GM21390 (cell line): ENCODE measurements at regions not wholly inside any gene's neighbourhood (a gene's known extent, or its start where the extent isn't known, plus 50 kb on each side); places are given as distances from the start of the nearest gene placed in this dataset.
"Not testable (repeated sequence)": the region's sequence is repeated elsewhere in the genome, so short reads cannot be mapped to it uniquely, and the experiment has no call there.

Source experiments
- ATAC-seq: cut with Tn5 transposase; IDR thresholded peaks from one replicate; pipeline ENCODE4 v1.9.1; 2021; ENCODE audit not compliant: unreplicated experiment

DNA sequence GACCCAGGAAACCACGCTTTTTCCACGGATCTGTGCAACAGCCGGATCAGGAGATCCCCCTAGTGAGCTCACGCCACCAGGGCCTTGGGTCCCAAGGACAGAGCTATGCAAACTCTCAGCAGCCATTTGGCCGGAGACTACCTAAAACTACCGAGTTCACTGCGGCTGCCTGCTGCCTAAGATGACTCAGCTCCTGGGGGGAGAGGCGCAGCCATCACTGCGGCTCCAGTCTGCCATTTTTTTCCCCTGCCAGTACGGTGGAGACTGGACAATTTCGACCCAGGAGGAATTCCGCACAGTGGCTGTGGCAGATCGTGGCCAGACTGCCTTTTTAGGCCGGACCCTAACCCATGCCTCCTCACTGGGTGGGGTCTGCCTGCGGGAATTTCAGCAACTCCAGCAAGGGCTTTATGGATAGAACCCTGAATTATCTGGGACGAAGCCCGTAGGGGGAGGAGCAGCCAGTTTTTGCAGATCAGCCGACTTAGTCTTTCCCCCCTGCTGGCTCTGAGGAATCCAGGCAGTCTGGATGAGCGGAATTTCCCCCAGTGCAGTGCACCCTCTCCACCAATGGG is 424.9 kb upstream of the UBE2E3 start:
- ATAC-seq: no peak

DNA sequence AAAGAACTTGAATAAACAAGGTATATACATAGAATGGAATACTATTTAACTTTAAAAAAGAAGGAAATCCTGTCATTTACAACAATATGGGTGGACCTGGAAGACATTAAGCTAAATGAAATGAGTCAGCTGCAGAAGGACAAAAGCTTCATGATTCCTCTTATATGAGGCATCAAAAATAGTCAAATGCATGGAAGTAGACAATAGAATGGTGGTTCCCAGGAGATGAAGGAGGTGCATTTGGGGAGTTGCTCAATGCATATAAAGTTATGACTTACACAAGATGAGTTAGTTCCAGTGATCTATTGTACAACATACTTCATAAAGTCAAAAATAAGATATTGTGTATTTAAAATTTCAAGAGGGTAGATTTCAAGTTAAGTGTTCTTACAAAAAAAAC is 426.1 kb upstream of the UBE2E3 start:
- ATAC-seq: no peak

DNA sequence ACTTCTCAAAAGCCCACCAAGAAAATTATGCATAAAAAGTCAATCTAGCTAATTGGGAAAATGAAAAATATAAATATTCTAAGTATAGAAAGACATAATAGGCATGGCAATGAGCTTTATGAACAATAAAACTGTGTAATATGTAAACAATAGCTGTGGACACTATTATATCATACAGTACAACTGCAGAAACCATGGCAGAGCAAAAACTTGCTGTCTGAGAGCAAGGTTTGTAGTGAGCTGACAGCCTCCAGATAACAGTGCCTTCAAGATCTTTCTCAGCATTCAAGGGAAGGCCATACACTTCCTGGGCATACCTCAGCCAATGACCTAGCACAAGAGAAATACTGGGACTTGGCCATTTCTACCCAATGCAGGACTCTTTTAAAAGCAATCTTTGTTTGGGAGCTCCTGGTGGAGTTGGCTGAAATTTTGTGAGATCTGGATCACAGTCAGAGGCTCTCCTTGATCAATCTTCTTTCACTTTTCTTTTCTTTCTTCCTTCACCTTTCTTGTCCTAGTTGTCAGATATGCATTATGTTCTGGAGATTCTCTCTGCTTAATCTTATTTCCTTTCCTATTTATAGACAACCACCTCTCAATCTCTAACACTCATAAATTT is 427.2 kb upstream of the UBE2E3 start:
- ATAC-seq: no peak

DNA sequence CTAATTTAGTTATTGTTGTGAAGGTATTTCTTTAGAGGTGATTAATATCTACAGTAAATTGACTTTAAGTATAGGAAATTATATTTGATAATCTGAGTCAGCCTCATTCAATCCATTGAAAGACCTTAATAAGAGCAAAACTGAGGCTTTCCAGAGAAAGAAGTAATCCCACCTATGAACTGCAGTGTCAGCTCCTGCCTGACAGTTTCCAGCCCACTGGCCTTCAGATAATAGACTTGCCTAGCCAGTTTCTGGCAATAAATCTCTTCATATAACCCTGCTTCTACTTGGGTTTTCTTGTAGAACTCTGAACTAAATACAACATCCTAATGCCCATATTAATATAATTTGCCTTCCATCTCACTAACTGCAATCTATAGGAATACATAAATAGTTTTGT is 437.9 kb upstream of the UBE2E3 start:
- no peak for ATAC-seq

DNA sequence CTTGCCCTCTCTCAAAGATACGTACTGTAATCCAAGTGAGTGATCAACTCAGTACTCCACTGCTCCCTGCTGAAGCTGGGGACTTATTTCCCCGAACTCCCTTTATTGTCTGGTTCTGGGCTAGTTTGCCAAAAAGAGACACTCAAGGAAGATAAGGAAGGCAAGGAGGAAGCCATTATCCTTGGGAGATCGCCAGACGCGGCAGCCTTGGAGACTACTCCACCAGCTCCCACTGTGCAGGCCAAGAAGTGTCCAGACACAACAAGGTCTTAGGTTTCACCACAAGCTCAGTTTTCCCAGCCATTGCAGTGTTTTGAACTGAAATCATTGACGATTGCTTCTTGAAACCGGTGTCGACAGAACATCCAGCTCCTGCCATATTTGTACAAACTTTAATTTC is 439.6 kb upstream of the UBE2E3 start:
- no peak for ATAC-seq

DNA sequence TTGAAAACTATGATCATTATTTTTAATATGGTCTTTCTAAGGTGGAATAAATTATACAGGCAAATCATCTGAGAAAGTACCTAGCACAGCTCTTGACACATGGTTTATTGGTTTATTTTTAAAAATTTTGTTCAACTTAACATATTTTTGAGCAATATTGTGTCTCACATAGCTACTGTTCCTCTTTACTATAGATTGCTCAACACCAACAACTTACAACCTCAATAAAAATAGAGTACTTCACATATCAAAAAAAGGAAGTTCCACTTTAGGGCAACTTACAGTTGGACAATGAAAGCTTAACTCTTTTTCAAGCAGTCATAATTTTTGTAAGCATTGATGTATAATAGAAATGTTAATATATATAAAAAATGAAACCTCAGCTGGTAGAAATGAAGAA is 440.9 kb upstream of the UBE2E3 start:
- no peak for ATAC-seq

DNA sequence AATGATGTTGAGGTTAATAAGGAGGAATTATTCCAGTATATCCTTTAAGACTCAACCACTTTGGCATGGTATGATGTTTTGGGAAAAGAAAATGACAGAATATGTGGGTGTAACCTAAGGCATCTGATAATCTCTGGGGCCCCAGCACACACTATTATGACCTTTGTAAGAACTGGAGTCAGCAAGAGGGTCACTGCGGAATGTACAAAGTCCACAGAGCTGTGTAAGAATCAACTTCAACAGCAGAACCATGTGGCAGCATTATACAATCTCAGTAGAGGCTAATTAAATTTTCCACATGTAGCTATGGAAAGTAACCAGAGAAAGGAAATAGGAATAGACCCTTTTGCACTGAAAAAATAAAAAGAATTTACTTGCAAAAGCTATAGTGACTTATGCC is 445.1 kb upstream of the UBE2E3 start:
- no peak for ATAC-seq

DNA sequence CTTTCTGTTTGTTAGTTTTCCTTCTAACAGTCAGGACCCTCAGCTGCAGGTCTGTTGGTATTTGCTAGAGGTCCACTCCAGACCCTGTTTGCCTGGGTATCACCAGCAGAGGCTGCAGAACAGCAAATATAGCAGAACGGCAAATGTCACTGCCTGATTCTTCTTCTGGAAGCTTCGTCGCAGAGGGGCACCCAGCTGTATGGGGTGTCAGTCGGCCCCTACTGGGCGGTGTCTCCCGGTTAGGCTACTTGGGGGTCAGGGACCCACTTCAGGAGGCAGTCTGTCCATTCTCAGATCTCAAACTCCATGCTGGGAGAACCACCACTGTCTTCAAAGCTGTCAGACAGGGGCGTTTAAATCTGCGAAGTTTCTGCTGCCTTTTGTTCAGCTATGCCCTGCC is 448.6 kb upstream of the UBE2E3 start:
- ATAC-seq: not testable (repeated sequence)

DNA sequence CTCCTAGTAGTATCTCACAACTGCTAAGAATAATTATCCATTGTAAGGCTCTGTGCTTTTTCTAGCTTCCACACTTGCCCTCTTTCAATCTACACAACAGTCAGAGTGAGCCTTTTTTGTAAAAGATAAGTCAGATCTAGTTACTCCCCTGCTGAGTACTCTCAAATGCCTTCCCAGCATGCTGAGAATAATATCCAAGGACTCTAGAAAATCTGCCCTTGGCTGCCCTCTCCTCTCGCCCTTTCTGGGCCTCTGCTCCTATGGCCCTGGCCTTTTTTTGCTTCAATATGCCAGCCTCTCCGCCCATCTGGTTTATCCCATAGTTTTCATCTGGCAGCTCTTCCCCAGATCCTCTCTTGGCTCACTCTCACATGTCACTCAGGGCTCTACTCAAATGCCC is 455.9 kb upstream of the UBE2E3 start:
- no peak for ATAC-seq

DNA sequence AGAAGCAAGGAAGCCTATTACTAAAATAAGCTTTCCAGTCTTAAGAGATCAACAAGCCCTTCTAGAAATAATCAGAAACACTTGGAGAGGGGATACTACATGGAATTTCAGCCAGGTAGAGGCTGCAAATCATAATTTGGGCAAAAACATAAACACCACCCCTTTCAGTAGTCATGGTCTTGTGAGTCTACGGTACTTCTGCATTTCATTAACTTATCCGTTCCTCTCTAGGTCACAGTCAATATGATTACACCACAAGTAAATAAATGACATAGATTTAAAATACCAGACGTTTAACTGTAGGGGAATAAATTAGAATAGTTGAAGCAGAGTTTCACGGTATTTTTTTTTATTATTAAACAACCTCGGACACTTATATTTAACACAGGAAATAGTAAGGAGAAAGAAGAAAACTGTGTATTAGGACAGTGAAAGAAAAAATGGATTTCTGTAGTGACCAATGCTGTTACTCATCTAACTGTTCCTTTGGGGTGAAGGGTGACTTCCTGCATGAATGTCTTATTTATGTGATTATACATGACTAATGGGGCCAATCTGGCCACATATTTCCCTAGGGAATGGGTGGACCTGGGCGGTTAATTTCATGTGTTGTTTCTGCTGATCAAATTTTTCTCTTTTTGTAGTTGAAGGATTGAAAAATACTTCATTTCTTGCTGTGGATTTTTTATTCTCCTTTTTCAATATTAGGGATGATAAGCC is 456.6 kb upstream of the UBE2E3 start:
- ATAC-seq: no peak

DNA sequence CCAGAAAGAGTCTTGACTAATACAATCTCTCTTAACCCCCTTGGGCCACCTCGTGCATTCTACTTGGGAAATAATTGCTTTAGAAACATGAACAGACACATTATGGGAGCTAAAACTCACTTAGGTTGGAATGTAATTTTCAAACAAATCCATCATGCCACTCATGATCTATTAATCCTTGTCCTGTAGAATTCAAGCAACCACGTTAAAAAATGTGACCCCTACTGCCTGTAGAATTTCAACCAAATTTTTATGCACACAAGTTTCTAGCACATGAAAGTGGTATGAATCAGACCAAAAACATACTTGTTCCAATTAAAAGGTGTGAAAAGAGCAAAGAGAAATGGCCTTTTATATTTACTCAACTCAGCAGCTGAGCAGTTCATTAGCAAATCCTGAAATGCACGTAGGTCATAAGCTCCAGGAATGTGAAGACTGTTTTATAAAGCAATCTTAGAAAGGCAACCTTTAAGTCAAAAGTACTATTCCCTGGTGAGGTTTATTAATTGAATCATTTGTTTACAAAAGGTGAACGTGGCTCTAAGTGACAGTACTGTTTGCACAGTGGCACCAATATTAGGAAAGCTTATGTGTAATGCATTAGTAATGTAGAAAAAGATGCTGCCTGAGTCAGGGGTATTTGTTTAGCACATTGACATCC is 459.4 kb upstream of the UBE2E3 start:
- ATAC-seq: no peak

DNA sequence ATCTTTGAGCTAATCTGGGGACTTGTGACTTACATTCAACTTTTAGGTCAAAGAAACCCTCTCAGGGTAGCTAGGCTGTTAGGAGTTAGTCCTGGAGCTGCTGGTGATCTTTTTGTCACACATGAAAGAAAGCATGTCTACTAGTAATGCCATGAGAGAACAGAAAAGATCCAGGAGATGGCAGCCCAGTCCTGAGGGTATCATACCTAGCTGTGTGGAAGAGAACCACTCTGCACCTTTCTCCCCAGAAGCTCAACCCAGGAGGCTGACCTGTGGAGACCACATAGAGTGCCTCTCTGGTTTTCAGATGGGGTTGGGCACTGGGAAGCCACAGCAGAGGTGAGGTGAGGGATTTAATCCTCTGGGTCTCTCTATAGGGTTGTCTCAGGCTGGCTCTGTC is 460.2 kb upstream of the UBE2E3 start:
- ATAC-seq: no peak

DNA sequence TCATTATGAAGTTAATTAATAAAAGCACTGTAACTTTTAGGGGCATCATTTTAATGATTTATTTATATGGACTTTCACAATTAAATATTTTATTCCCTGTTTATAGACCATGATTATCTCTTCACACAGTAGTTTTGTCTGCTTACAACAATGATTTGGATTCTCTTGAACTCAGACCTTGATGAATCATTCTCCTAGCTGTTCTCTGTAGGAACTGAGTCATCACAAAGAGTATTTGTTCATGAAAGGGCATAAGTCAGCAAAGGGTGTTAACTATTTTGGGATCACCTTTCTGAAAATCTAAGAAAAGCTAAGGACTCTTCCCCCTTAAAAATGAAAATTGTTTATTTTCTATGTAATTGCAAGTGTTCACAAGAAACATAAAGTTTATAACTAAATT is 461.1 kb upstream of the UBE2E3 start:
- no peak for ATAC-seq

DNA sequence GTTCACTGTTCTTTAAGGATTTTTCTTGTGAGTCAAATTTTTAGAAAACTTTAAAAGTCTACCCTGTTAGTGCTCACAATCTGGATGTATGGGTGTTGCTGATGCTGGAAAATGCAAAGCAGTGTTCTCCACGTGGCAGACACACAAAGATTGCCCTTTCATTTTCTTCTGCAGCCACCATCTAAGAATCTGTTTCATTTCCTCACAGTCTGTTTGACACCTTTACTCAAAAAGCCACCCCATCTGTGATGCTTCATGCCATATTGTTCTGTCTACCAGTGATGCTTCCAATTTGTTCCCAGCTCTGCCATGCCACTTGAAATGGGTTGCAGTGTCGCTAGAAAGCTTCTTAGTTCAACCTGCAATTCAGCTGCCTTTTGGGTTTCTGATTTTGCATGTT is 464.2 kb upstream of the UBE2E3 start:
- ATAC-seq: peak; percentile 82

DNA sequence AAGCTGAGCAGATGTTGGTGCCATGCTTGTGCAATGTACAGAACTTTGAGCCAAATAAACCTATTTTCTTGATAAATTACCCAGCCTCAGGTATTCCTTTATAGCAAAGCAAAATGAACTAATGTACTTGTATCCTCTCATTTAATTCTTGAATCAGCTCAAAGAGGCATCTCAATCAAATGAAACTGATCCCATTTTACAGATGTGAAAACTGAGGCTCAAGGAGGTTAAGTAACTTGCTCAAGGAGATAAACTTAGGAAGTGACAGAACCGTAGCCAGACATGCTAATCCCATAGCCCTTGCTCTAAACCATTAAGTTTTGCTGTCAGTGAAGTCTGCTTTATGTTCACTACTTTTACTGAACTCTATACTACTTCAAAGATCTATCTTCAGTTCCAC is 467.0 kb upstream of the UBE2E3 start:
- ATAC-seq: no peak

DNA sequence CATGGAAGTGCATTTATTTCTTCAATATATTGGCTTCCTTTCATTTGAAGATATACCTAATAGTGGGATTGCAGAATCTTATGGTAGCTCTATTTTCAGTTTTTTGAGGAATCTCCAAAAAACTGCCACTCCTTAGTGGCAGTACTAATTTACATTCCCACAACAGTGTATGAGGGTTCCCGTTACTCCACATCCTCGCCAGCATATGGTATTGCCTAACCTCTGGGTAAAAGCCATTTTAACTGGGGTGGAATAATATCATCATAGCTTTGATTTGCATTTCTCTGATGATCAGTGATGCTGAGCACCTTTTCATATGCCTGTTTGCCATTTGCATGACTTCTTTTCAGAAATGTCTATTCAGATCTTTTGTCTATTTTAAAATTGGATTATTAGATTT is 471.9 kb upstream of the UBE2E3 start:
- no peak for ATAC-seq

DNA sequence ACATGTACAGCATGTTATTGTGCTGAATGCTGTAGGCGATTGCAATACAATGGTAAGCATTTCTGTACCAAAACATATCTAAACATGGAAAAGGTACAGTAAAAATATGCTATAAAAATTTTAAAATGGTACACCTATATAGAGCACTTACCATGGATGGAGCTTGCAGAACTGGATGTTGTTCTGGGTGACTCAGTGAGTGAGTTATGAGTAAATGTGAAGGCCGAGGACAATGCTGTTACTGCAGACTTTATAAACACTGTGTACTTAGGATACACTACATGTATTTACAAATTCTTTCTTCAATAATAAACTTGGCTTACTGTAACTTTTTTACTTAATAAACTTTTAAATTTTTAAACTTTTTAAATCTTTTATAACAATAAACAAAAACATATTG is 473.4 kb upstream of the UBE2E3 start:
- ATAC-seq: no peak

DNA sequence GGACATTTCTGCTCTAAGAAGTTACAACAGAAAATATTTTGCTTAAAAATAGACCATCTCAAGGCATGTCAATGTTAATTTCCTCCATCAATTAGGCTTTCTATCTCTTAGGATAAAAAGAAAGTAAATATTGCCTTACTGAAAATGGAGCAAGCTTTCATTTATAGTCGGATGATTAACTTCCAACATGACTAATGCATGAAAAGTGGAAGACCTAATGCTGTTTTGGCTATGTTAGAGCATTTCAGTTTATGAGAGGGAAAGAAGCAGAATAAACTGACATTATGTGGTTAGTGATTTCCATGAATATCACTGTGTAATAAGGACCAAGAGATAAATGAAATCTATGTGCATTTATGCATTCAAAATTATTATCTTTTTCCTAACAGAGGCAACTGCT is 475.2 kb upstream of the UBE2E3 start:
- no peak for ATAC-seq

DNA sequence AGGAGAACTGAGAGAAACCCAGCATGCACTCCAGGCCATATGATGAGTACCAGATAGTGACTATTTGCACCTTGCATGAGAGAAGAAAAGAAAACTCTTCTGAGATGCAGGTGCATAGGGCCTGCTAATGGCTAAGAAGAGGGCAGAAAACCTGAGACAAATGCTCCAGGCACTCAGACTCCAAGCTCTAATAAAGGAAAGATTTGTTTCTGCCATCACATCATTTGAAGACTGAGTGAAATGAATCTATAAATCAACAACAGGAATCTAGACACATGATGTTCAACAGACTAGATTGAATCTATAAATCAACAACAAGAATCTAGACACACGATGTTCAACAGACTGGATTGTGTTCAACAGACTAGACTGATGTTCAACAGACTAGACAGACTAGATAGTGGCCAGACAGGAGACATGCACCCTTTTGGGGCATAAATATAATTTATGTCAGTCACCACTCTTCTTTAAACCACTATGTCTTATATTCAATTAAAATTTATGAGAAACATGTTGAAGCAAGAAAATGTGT is 482.7 kb upstream of the UBE2E3 start:
- no peak for ATAC-seq

DNA sequence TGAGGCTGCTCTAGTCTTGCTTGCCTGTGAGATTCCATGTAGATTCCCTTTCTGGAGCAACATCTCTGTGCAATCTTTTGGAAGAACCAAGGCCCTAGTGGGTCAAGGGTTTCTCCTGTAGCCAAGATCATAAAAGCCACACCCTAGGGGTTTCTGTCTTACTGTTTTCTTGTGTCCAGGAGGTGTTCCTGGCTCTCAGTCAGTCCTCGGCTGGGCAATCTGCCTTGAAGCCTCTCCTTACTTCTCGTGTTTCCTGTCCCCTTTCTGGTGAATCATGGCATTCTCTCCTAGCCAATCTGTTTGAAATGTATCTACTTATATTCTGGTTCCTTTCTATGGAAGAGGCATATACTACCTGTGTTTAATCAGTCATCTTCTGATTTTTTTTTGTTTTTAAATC is 484.8 kb upstream of the UBE2E3 start:
- no peak for ATAC-seq

DNA sequence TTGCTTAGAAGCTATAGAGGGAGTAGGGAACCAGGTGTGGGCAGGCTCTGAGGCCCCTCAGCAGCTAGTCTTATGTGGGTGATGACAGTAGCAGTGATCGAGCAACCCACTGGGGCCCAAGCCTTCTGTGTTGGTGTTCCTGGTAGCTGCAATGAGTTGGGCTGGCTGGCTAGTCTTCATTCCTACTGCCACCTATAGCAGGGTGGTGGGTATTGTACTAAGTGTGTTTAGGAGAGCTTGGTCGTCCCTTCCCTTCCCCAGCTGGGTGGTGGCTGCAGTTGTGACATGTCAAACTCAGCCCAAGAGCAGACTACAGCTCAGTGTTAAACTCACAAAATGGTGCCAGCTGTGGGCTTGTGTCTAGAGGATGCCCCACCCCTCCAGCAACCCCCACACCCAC is 486.1 kb upstream of the UBE2E3 start:
- no peak for ATAC-seq

DNA sequence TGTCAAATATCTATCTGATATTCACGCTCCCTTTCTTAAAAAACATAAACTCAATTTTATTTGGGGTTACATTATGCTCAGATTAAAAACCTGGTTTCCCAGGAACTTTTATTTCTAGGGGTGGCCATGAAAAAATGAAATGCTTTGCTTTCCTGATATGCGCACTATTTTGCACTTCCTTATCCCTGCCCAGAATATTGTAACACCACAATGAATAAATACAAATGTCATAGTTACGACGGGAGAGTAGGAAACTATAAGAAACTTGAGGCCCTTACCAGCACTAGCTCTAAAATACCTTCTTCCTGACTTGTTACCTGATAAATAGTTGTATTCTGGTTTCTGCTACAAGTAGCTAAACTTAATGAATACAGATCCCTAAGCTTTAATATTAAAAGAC is 475.6 kb upstream of the CWC22 start:
- ATAC-seq: no peak
